Activated T-cell treated with anti-CD3 and anti-CD28 coated beads, Interleukin-2, amount 50 U/mL, for 24 hours (primary cell): ENCODE measurements at regions not wholly inside any gene's neighbourhood (a gene's known extent, or its start where the extent isn't known, plus 50 kb on each side); places are given as distances from the start of the nearest gene placed in this dataset.

ENCODE experiments used
- DNase-seq: peaks from one replicate; pipeline ENCODE4 v3.0.0-alpha.2; 2020
- H3K27ac Mint-ChIP-seq: 2 replicates; pipeline ENCODE4 v1.8.0; 2020; ENCODE audit warnings: mild to moderate bottlenecking, mixed read lengths
- H3K27me3 Mint-ChIP-seq: 2 replicates; pipeline ENCODE4 v1.8.0; 2020; ENCODE audit warnings: mixed read lengths
- H3K36me3 Mint-ChIP-seq: 2 replicates; pipeline ENCODE4 v1.8.0; 2020; ENCODE audit warnings: low read depth, mixed read lengths
- H3K4me1 Mint-ChIP-seq: 2 replicates; pipeline ENCODE4 v1.8.0; 2020; ENCODE audit warnings: low read depth, mixed read lengths
- H3K4me3 Mint-ChIP-seq: 2 replicates; pipeline ENCODE4 v1.8.0; 2020; ENCODE audit warnings: mild to moderate bottlenecking, moderate library complexity, mixed read lengths
- H3K9me3 Mint-ChIP-seq: 2 replicates; pipeline ENCODE4 v1.8.0; 2020; ENCODE audit warnings: mixed read lengths

DNA sequence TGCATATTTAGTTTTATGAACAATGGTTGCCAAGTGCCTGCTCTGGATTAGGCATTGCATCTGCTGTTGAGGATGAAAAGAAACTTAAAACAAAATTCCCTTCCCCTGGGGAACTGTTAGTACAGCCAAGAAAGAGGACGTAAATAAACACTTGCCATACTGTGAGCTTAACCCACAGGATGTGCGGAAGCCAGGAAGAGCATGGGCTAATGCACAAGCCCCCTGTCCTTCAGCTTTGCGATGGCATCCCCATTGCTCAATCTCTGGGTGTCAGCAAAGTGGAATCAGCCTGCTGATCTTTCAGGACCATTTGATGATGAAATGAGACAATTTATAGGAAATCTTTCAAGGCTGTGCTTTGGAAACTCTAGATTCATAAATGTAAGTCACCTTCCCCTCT lies 399.9 kb upstream of the IGFBP3 start:
- Mint-ChIP-seq H3K4me3 (no peak overlapping the region), H3K4me1 (no peaks in the 10 kb centered on the region), H3K9me3 (peaks cover 12% of the 10 kb centered on the region), H3K27ac (no peak overlapping the region), H3K27me3 (no peaks in the 10 kb centered on the region), H3K36me3 (no peaks in the 10 kb centered on the region)
- DNase-seq = no peak

DNA sequence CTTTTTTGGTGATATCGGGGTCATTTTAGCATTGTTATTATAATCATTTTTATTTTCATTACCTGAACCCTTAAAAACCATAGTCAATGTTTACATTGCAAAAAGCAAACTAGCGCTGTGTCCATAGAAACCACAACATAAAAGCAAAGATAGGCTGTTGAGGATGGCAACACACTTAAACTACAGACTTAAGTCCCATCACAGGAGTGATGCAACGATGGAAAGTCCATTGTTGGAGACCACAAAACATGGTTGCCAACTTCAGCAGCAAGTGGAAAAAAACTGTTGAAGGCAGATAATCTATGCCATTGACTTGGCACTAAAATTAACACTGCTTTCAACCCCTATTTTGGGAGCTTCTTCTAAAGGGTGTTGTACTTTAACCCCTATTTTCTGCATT lies 398.8 kb upstream of the IGFBP3 start:
- DNase-seq = no peak
- Mint-ChIP-seq H3K4me1 (no peaks in the 10 kb centered on the region), H3K27ac (no peak overlapping the region), H3K4me3 (no peak overlapping the region), H3K27me3 (no peaks in the 10 kb centered on the region), H3K9me3 (peaks cover 10% of the 10 kb centered on the region), H3K36me3 (no peaks in the 10 kb centered on the region)

DNA sequence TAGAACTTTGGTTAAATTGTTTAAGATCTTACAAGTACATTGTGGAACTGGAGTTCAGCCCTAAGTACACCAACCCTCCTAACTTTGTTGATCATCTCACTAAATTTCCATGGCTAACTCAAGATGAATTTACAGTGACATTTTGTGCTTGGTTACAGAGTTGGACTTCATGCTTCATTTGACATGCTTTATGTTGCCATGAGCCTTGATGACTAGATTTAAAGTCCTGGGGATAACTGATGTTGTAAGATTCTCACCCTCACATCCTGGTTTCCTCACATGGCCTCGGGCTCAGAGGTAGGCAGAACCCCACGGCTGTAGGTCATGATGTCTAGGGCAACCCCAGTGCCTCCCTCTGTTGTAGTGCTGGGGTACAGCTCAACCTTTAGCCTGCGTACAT lies 397.2 kb upstream of the IGFBP3 start:
- Mint-ChIP-seq H3K4me1 (no peaks in the 10 kb centered on the region), H3K27me3 (no peaks in the 10 kb centered on the region), H3K36me3 (no peaks in the 10 kb centered on the region), H3K9me3 (peaks cover 10% of the 10 kb centered on the region), H3K27ac (no peak overlapping the region), H3K4me3 (no peak overlapping the region)
- DNase-seq = no peak

DNA sequence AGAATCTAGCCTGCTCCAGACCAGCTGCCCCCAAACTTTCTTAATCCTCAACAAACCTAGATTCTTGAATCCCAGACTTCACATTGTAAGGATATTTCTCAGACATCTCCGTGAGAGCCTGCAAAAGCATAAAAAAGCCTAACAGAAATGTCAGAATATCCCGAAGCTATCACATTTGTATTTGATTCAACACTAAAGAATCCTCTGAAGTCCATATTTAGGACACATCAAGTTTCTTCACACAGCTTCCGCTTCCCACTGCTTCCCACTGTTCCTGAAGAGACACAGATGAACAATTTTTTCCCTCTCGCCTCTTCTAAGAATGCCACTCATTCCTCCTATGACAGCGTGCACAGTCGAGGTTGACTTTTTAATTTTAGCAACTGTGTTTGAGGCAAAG lies 396.2 kb upstream of the IGFBP3 start:
- no peaks in the 10 kb centered on the region for H3K27me3 Mint-ChIP-seq
- H3K4me3 Mint-ChIP-seq = no peak overlapping the region
- H3K9me3 Mint-ChIP-seq = peaks cover 7% of the 10 kb centered on the region
- no peak for DNase-seq
- no peaks in the 10 kb centered on the region for H3K36me3 Mint-ChIP-seq
- no peak overlapping the region for H3K27ac Mint-ChIP-seq
- no peaks in the 10 kb centered on the region for H3K4me1 Mint-ChIP-seq

DNA sequence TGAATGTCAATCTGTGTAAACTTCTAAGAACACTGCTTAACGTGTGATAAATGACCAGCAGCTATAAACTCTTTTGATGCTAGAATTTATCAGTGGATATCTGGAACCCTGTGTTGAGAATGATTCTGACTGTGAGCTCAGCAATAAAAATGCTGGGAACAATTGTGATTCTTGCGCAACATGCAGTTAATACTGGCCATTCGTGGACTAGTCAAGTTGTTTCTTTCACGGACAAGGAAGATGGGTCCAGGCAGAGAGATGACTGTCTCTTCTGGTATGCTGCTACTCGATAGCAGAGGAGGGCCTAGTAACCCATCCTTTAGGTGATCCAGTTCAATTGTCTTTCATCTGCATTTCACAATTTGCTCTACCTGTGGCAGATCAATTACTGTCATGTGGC lies 394.8 kb upstream of the IGFBP3 start:
- Mint-ChIP-seq H3K4me3 (no peak overlapping the region), H3K27me3 (no peaks in the 10 kb centered on the region), H3K4me1 (no peaks in the 10 kb centered on the region), H3K9me3 (peaks cover 4% of the 10 kb centered on the region), H3K27ac (no peak overlapping the region), H3K36me3 (no peaks in the 10 kb centered on the region)
- no peak for DNase-seq

DNA sequence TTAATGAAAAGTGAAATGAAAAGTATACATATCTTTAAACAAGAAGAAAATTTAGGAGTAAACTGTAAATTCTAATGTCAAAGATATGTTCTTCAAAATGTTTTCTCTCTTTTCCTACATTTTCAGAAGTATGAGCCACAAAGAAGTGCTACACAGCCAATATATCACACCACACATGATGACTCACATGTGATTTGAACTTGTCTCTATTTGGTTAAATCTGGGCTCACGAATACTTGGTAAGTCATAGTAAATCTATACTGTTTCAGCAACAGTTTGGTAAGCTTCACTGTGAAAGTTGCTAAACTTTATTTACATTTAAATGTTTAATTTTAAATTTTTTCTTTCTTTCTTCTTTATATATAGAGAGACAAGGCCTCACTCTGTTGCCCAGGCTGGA lies 380.6 kb upstream of the IGFBP3 start:
- Mint-ChIP-seq H3K9me3 (peaks cover 8% of the 10 kb centered on the region), H3K4me1 (no peaks in the 10 kb centered on the region), H3K36me3 (no peaks in the 10 kb centered on the region), H3K27ac (no peak overlapping the region), H3K4me3 (no peak overlapping the region), H3K27me3 (no peaks in the 10 kb centered on the region)
- no peak for DNase-seq

DNA sequence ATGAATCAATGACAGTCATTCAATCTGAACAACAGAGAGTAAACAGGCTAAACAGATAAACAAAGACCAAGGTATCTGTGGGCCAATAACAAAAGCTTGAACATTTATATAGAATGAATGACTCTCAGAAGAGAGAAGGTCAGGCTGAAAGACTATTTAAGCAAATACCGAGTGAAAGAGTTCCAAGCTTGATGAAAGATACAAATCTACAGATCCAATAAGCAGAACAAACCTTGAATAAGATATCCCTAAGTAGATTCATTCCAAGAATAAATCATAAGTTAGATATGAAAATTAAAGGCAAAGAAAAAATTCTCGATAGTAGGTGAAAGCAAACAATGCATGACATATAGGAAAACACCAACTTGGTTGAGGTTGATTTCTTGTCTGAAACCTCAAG lies 376.4 kb upstream of the IGFBP3 start:
- H3K27me3 Mint-ChIP-seq = no peaks in the 10 kb centered on the region
- H3K27ac Mint-ChIP-seq = no peak overlapping the region
- H3K36me3 Mint-ChIP-seq = no peaks in the 10 kb centered on the region
- no peaks in the 10 kb centered on the region for H3K4me1 Mint-ChIP-seq
- peaks cover 6% of the 10 kb centered on the region for H3K9me3 Mint-ChIP-seq
- no peak overlapping the region for H3K4me3 Mint-ChIP-seq
- DNase-seq = no peak

DNA sequence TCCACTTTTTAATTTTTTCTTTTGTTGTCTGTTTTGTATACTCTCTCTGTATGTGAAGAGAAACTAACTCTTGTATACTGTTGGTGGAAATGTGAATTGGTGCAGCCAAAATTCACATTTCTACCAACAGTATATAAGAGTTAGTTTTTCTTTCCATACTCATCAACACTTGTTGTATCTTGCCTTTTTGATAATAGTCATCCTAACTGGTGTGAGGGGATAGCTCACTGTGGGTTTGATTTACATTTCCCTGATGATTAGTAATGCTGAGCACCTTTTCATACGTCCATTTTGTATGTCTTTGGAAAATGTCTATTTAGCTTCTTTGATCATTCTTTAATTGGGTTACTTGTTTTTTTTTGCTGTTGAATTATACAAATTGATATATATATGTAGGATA lies 375.5 kb upstream of the IGFBP3 start:
- no peaks in the 10 kb centered on the region for H3K4me1 Mint-ChIP-seq
- no peak for DNase-seq
- H3K27ac Mint-ChIP-seq = no peak overlapping the region
- H3K27me3 Mint-ChIP-seq = no peaks in the 10 kb centered on the region
- no peak overlapping the region for H3K4me3 Mint-ChIP-seq
- H3K36me3 Mint-ChIP-seq = no peaks in the 10 kb centered on the region
- H3K9me3 Mint-ChIP-seq = peaks cover 6% of the 10 kb centered on the region

DNA sequence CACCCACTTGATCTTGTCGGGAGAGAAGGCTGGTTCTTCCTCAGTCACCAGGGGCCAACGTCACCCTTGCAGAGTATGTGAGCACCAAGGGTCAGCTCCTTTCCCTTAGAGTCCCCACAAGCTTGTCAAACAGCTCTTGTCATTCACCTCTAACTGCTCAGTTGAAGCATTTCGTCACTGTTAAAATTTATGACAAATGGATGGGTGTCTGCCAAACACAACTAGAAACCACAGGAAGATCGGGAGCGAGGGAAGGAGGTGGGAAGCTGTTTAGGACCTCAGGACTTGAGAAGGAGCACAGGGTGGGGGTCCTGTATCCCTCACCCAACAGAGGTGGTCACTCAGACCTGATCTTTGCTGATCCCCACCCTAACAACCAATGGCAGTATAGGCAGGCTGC lies 373.3 kb upstream of the IGFBP3 start:
- Mint-ChIP-seq H3K36me3 (no peaks in the 10 kb centered on the region), H3K27me3 (no peaks in the 10 kb centered on the region), H3K27ac (no peak overlapping the region), H3K4me1 (no peaks in the 10 kb centered on the region), H3K9me3 (peaks cover 6% of the 10 kb centered on the region), H3K4me3 (no peak overlapping the region)
- DNase-seq = no peak

DNA sequence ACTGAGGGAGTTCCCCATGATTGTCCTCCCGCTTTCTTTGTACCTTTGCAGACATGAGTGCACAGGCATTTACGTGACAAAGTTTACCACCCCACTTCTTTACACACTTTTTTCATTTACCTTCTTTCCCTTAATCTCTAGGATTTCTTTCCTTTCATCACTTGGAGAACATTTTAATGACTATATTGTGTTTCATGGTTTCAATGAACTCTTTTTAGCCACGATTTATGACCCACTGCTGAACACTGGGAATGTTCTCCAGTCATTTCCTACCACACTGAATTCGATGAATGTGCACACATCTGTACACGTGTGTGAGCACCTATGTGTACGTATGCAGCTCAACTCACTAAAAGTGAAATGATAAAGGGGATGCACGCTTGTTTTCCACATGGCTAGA lies 371.7 kb upstream of the IGFBP3 start:
- H3K9me3 Mint-ChIP-seq = peaks cover 2% of the 10 kb centered on the region
- H3K36me3 Mint-ChIP-seq = no peaks in the 10 kb centered on the region
- no peaks in the 10 kb centered on the region for H3K27me3 Mint-ChIP-seq
- no peaks in the 10 kb centered on the region for H3K4me1 Mint-ChIP-seq
- no peak overlapping the region for H3K27ac Mint-ChIP-seq
- no peak overlapping the region for H3K4me3 Mint-ChIP-seq
- DNase-seq = no peak

DNA sequence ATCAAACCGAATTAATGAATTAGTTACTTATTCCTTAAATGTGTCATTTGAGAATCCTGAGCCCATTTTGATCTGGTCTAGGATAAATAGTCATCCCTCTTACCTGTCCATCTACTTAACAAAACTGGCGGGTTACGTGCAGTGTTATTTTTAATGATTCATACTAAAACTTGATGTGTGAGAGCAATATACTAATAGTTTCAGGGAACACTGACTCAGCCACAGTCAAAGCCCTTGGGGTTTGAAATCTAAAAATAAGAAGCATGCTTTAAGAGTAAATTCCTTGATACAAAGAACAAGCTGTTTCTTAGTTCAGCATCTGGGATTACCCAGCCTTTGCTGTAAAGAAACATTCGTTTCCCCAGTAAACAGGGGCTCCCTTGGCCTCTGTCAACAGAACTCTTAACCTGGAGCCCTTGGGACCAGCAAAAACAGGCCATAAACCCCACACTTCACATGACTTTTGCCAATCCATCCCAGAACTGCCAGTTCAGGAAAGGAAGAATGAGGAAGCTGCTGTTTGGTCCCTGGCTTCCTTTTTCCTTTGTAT lies 370.6 kb upstream of the IGFBP3 start:
- H3K36me3 Mint-ChIP-seq = no peaks in the 10 kb centered on the region
- no peak overlapping the region for H3K4me3 Mint-ChIP-seq
- DNase-seq = no peak
- H3K4me1 Mint-ChIP-seq = no peaks in the 10 kb centered on the region
- peaks cover 2% of the 10 kb centered on the region for H3K9me3 Mint-ChIP-seq
- H3K27me3 Mint-ChIP-seq = no peaks in the 10 kb centered on the region
- no peak overlapping the region for H3K27ac Mint-ChIP-seq

DNA sequence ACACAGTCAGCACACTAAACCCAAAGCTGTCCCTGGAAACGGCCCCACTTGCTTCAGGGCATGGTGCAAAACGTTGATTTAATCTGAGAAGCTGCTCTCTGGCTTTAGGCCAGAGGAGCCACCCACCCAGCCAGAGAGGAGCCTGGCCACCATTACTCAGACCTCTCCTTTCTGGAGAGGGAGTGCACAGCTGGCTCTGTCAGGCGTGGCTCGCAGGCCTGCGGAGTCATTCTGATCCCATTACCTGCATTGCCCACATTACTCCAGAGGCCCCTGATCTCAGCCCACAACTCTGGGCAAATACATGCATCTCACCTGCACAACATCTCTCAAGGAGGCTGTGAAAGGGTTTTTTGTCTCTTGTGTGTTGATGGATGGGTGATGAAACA lies 370.0 kb upstream of the IGFBP3 start:
- DNase-seq = no peak
- Mint-ChIP-seq H3K27ac (no peak overlapping the region), H3K4me1 (no peaks in the 10 kb centered on the region), H3K27me3 (no peaks in the 10 kb centered on the region), H3K9me3 (no peaks in the 10 kb centered on the region), H3K36me3 (no peaks in the 10 kb centered on the region), H3K4me3 (no peak overlapping the region)

DNA sequence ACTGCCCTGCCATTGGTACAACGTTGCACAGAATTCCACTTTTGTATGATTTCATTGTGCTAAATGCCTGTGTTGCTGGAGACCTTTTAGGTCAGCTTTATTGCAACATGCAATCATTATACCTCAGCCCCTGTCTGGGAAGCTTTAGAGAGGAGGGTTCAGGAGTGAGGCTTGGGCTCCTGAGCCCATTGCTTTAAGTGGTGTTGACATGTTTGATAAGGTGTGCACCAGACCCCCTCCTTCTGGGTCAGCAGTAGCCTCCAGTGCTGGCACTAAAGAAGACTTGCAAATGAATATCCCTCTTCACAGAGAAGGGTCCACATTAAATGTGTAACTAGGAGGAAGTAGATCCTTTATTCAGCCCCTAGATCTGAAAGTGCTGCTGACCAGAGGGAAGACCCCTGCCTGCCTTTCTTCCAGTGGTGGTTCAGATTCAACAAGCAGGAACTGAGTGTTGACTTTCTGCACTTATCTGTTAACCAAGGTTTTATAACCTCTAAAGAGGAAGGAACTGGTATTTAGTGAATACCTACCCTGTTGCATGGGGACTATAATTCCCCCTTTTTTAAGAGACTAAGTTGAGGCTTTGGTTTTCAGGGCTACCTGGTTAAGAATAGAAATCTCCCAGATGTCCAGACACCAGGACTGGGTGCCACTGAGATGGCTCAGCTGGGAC lies 369.4 kb upstream of the IGFBP3 start:
- no peak overlapping the region for H3K27ac Mint-ChIP-seq
- no peaks in the 10 kb centered on the region for H3K9me3 Mint-ChIP-seq
- no peak overlapping the region for H3K4me3 Mint-ChIP-seq
- no peaks in the 10 kb centered on the region for H3K4me1 Mint-ChIP-seq
- H3K36me3 Mint-ChIP-seq = no peaks in the 10 kb centered on the region
- no peaks in the 10 kb centered on the region for H3K27me3 Mint-ChIP-seq
- no peak for DNase-seq

DNA sequence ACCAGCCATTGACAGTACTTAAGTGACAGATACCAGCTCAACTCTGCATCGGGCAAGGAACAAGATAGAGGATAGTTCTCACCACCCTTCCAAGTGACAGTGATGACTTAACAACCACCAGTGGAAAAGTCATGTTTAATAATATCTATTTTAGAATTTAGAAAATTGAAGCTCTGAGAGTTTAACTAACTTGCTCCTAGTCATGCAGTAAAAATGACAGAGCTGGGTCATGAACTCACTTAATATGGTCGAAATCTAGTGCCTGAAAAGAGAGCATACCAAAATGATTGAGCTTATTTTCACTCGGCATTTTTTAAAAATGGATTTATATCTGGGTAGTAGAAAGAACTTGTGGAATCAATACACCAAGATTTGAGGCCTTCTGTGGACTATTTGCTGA lies 367.8 kb upstream of the IGFBP3 start:
- H3K27me3 Mint-ChIP-seq = no peaks in the 10 kb centered on the region
- DNase-seq = no peak
- H3K36me3 Mint-ChIP-seq = no peaks in the 10 kb centered on the region
- H3K9me3 Mint-ChIP-seq = no peaks in the 10 kb centered on the region
- no peak overlapping the region for H3K27ac Mint-ChIP-seq
- no peaks in the 10 kb centered on the region for H3K4me1 Mint-ChIP-seq
- no peak overlapping the region for H3K4me3 Mint-ChIP-seq

DNA sequence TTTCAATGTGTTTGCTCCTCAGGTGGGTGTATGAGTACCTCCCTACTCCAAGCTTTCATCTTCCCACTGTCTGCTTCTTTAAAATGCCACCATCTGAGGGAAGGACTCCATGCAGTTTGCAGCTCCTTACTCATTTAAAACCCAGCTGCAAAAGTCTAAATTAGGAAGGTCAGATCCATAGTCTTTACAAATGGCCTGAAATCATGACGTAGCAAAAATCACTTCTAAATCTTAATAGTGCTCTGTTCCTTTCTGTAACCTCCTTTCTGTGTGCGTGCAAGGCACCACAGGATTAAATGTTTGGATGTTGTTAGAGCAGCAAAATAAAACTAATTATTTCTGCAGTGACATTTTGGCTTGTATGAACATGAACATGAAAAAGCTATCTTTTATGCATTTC lies 366.9 kb upstream of the IGFBP3 start:
- H3K4me3 Mint-ChIP-seq = no peak overlapping the region
- no peaks in the 10 kb centered on the region for H3K36me3 Mint-ChIP-seq
- no peaks in the 10 kb centered on the region for H3K9me3 Mint-ChIP-seq
- no peaks in the 10 kb centered on the region for H3K4me1 Mint-ChIP-seq
- DNase-seq = no peak
- H3K27me3 Mint-ChIP-seq = no peaks in the 10 kb centered on the region
- H3K27ac Mint-ChIP-seq = no peak overlapping the region

DNA sequence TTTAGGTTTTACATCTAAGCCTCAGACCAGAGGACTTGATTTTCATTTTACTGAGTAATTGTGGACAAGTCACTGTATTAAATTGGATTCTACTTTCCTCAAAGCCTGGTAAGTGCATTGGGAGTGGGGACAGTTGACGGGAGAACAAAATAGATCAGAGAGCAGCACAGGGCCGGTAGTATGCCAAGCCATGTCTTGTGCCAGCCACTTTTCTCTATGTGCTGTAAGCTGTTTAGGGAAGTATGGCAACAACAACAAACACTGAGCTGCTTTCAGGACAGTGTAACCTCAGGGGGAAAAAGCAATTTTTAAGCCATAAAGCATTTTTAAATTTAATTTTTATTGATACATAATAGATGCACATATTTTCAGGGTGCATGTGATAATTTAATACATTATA lies 365.9 kb upstream of the IGFBP3 start:
- H3K27ac Mint-ChIP-seq = no peak overlapping the region
- H3K4me1 Mint-ChIP-seq = no peaks in the 10 kb centered on the region
- no peaks in the 10 kb centered on the region for H3K27me3 Mint-ChIP-seq
- no peak overlapping the region for H3K4me3 Mint-ChIP-seq
- no peaks in the 10 kb centered on the region for H3K9me3 Mint-ChIP-seq
- DNase-seq = no peak
- no peaks in the 10 kb centered on the region for H3K36me3 Mint-ChIP-seq
